Neural progenitor cell (in vitro differentiated cells): ENCODE measurements at regions not wholly inside any gene's neighbourhood (a gene's known extent, or its start where the extent isn't known, plus 50 kb on each side); places are given as distances from the start of the nearest gene placed in this dataset.

ENCODE experiments used
- DNase-seq: peaks from one replicate; pipeline ENCODE4 v3.0.0-alpha.2; 2016; ENCODE audit warnings: low spot score
- H2AFZ ChIP-seq: fragments of 200-600 bp; sonication (generic); replicated peaks from 2 replicates; pipeline ENCODE4 v1.6.1; 2016; ENCODE audit warnings: antibody characterized with exemption
- H3F3A ChIP-seq: fragments of 200-600 bp; sonication (generic); 2 replicates; pipeline ENCODE4 v1.6.1; 2016; ENCODE audit warnings: antibody characterized with exemption, low read depth
- H3K27ac ChIP-seq: fragments of 200-600 bp; sonication (generic); 2 replicates; pipeline ENCODE4 v1.5.1; 2016; ENCODE audit warnings: mild to moderate bottlenecking
- H3K27me3 ChIP-seq: fragments of 200-600 bp; sonication (generic); 2 replicates; pipeline ENCODE4 v1.6.1; 2016; ENCODE audit warnings: mild to moderate bottlenecking, moderate library complexity
- H3K36me3 ChIP-seq: fragments of 200-600 bp; sonication (generic); 2 replicates; pipeline ENCODE4 v1.5.1; 2016
- H3K4me1 ChIP-seq: fragments of 200-600 bp; sonication (generic); 2 replicates; pipeline ENCODE4 v1.6.1; 2016; ENCODE audit warnings: mixed run types
- H3K4me2 ChIP-seq: fragments of 200-600 bp; sonication (generic); 2 replicates; pipeline ENCODE4 v1.6.1; 2016
- H3K4me3 ChIP-seq: fragments of 200-600 bp; sonication (generic); 2 replicates; pipeline ENCODE4 v1.5.1; 2016
- H3K79me2 ChIP-seq: fragments of 200-600 bp; sonication (generic); 2 replicates; pipeline ENCODE4 v1.6.1; 2016; ENCODE audit warnings: low read depth
- H3K9ac ChIP-seq: fragments of 200-600 bp; sonication (generic); 2 replicates; pipeline ENCODE4 v1.6.1; 2016
- H3K9me3 ChIP-seq: fragments of 200-600 bp; sonication (generic); 2 replicates; pipeline ENCODE4 v1.5.1; 2016; ENCODE audit warnings: low read depth
- H4K20me1 ChIP-seq: fragments of 200-600 bp; sonication (generic); 2 replicates; pipeline ENCODE4 v1.6.1; 2016; ENCODE audit warnings: low read depth
- H3K27ac Mint-ChIP-seq: 3 replicates; pipeline ENCODE4 v1.8.0; 2021; ENCODE audit warnings: mixed read lengths
- H3K27me3 Mint-ChIP-seq: 2 replicates; pipeline ENCODE4 v1.8.0; 2022; ENCODE audit warnings: low read depth, mild to moderate bottlenecking, inconsistent platforms, moderate library complexity, mixed read lengths; ENCODE audit not compliant: insufficient read depth
- H3K36me3 Mint-ChIP-seq: 3 replicates; pipeline ENCODE4 v1.8.0; 2021; ENCODE audit warnings: mixed read lengths
- H3K4me1 Mint-ChIP-seq: 3 replicates; pipeline ENCODE4 v1.8.0; 2021; ENCODE audit warnings: mixed read lengths
- H3K4me3 Mint-ChIP-seq: 3 replicates; pipeline ENCODE4 v1.8.0; 2021; ENCODE audit warnings: mild to moderate bottlenecking, moderate library complexity, mixed read lengths
- H3K9me3 Mint-ChIP-seq: 3 replicates; pipeline ENCODE4 v1.8.0; 2020; ENCODE audit warnings: mixed read lengths
- EZH2 ChIP-seq: fragments of 200-600 bp; sonication (generic); IDR thresholded peaks from 2 replicates; pipeline ENCODE4 v1.6.1; 2017; ENCODE audit warnings: antibody characterized with exemption, mild to moderate bottlenecking, moderate library complexity
- EZH2phosphoT487 ChIP-seq: fragments of 200-600 bp; sonication (generic); IDR thresholded peaks from 2 replicates; pipeline ENCODE4 v1.6.1; 2017; ENCODE audit warnings: antibody characterized with exemption
- TF ChIP-seq, protein P1 (sequence below): fragments of 200-600 bp; sonication (generic); IDR thresholded peaks from 2 replicates; pipeline ENCODE4 v1.5.1; 2017; ENCODE audit warnings: antibody characterized with exemption, mild to moderate bottlenecking

DNA sequence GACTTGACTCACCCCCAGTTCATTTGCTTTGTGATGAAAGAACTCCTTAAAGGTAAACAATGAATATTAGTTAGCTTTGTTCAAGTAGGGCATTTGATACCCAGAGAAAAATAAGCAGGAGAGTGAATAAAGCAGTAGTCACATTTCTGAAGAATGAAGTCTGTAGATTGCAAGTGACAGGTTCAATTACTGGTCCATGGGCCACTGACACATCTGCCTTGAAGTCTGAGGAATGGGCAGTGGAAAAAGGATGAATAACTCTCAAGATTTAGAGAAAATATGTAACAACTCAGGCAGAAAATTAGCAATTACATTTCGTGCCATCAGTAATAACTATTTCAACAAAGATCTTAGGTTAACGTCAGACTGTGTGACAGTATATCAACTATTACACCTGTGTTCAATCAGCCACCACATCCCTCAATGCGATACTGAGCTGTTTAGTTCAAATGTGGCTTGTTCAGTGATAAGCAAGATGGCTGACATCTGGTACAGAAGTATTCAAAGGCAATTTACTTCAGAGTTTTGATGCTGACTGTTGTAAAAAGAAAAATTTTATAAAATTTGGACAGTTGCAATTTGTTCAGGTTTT is 1890.7 kb upstream of the NUDT12 start:
- Histone ChIP-seq H3K9me3 (no peaks in the 10 kb centered on the region), H3K4me1 (no peaks in the 10 kb centered on the region), H3K27ac (no peak overlapping the region), H2AFZ (no peak overlapping the region), H3F3A (no peaks in the 10 kb centered on the region), H4K20me1 (no peaks in the 10 kb centered on the region), H3K27me3 (no peaks in the 10 kb centered on the region), H3K4me3 (no peak overlapping the region), H3K79me2 (no peaks in the 10 kb centered on the region), H3K9ac (no peak overlapping the region), H3K36me3 (no peaks in the 10 kb centered on the region), H3K4me2 (no peak overlapping the region)
- Mint-ChIP-seq H3K4me3 (no peak overlapping the region), H3K4me1 (no peaks in the 10 kb centered on the region), H3K27ac (no peak overlapping the region), H3K9me3 (peaks cover 5% of the 10 kb centered on the region), H3K36me3 (no peaks in the 10 kb centered on the region), H3K27me3 (no peaks in the 10 kb centered on the region)
- TF ChIP-seq, protein P1, sequence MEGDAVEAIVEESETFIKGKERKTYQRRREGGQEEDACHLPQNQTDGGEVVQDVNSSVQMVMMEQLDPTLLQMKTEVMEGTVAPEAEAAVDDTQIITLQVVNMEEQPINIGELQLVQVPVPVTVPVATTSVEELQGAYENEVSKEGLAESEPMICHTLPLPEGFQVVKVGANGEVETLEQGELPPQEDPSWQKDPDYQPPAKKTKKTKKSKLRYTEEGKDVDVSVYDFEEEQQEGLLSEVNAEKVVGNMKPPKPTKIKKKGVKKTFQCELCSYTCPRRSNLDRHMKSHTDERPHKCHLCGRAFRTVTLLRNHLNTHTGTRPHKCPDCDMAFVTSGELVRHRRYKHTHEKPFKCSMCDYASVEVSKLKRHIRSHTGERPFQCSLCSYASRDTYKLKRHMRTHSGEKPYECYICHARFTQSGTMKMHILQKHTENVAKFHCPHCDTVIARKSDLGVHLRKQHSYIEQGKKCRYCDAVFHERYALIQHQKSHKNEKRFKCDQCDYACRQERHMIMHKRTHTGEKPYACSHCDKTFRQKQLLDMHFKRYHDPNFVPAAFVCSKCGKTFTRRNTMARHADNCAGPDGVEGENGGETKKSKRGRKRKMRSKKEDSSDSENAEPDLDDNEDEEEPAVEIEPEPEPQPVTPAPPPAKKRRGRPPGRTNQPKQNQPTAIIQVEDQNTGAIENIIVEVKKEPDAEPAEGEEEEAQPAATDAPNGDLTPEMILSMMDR: no peak
- no peak for TF ChIP-seq EZH2
- TF ChIP-seq EZH2phosphoT487: no peak
- DNase-seq: no peak

- TF ChIP-seq EZH2 (no peak), EZH2phosphoT487 (no peak)
- TF ChIP-seq, protein P1: no peak
- no peak for DNase-seq
- no peaks in the 10 kb centered on the region for H3K79me2 ChIP-seq
- Mint-ChIP-seq H3K4me3 (no peak overlapping the region), H3K4me1 (no peaks in the 10 kb centered on the region), H3K27ac (no peak overlapping the region), H3K27me3 (no peaks in the 10 kb centered on the region), H3K9me3 (peaks cover 5% of the 10 kb centered on the region), H3K36me3 (no peaks in the 10 kb centered on the region)
- no peak overlapping the region for H3K4me2 ChIP-seq
- no peaks in the 10 kb centered on the region for H3K9me3 ChIP-seq
- H3K4me1 ChIP-seq: no peaks in the 10 kb centered on the region
- H3K36me3 ChIP-seq: no peaks in the 10 kb centered on the region
- no peak overlapping the region for H2AFZ ChIP-seq
- H3K4me3 ChIP-seq: no peak overlapping the region
- H3K27ac ChIP-seq: no peak overlapping the region
- H3F3A ChIP-seq: no peaks in the 10 kb centered on the region
- H3K9ac ChIP-seq: no peak overlapping the region
- no peaks in the 10 kb centered on the region for H4K20me1 ChIP-seq
- H3K27me3 ChIP-seq: no peaks in the 10 kb centered on the region
Observed at GRCh38 chr5:105448271-105448670, 1885.7 kb upstream of the NUDT12 start.

GRCh38 chr5:105430516-105430915 is 1867.9 kb upstream of the NUDT12 start:
- no peak overlapping the region for H3K4me2 ChIP-seq
- H4K20me1 ChIP-seq: no peaks in the 10 kb centered on the region
- H3K9me3 ChIP-seq: no peaks in the 10 kb centered on the region
- no peak overlapping the region for H3K27ac ChIP-seq
- no peaks in the 10 kb centered on the region for H3K79me2 ChIP-seq
- no peak overlapping the region for H3K27ac Mint-ChIP-seq
- no peaks in the 10 kb centered on the region for H3K36me3 ChIP-seq
- H3K27me3 Mint-ChIP-seq: no peaks in the 10 kb centered on the region
- H2AFZ ChIP-seq: no peak overlapping the region
- no peak overlapping the region for H3K9ac ChIP-seq
- no peak overlapping the region for H3K4me3 ChIP-seq
- H3F3A ChIP-seq: no peaks in the 10 kb centered on the region
- no peaks in the 10 kb centered on the region for H3K9me3 Mint-ChIP-seq
- H3K27me3 ChIP-seq: no peaks in the 10 kb centered on the region
- H3K36me3 Mint-ChIP-seq: no peaks in the 10 kb centered on the region
- TF ChIP-seq, protein P1: no peak
- TF ChIP-seq EZH2 (no peak), EZH2phosphoT487 (no peak)
- H3K4me1 ChIP-seq: no peaks in the 10 kb centered on the region
- no peak overlapping the region for H3K4me3 Mint-ChIP-seq
- no peak for DNase-seq
- H3K4me1 Mint-ChIP-seq: no peaks in the 10 kb centered on the region
